K562 (cell line): ENCODE measurements at regions not wholly inside any gene's neighbourhood (a gene's known extent, or its start where the extent isn't known, plus 50 kb on each side); places are given as distances from the start of the nearest gene placed in this dataset.

Experiments used
- ATAC-seq: fragments of 200-7000 bp; cut with Tn5 transposase; 3 replicates; pipeline ENCODE4 v1.9.1; 2020; ENCODE audit warnings: moderate library complexity
- BruUV-seq: library from RNA; stranded (reverse); fragments of 400-500 nt; replicated peaks from 2 replicates; lab custom pipeline; 2021; lab: Mats Ljungman, UMichigan
- CTCF ChIA-PET: fragments of 300-600 bp; formaldehyde crosslinking; extraction: SDS; loops from one replicate; lab custom pipeline; 2021; ENCODE audit warnings: low intra/inter-chr PET ratio; lab: Yijun Ruan, JAX
- POLR2A ChIA-PET: fragments of 300-600, 350-650 bp; sonication (Branson Sonifier 250); formaldehyde crosslinking; extraction: SDS; loops from one replicate; lab custom pipeline; 2021; ENCODE audit warnings: antibody characterized with exemption, inconsistent platforms; lab: Yijun Ruan, JAX
- DNase-seq, 4 experiments: peaks; one replicate each; pipeline versions ENCODE4 v3.0.0 to v3.0.0-alpha.2; 2011 to 2018; ENCODE audit warnings: low spot score in 3 of 4, mixed read lengths in 3 of 4; ENCODE audit errors: extremely low read depth in 1 of 4
- FAIRE-seq: peaks from 2 replicates; lab custom pipeline; 2011; peaks lifted over from hg19 to GRCh38; lab: Jason Lieb, UNC
- H2AFZ ChIP-seq: 2 replicates; pipeline ENCODE4 v1.6.0; 2011; ENCODE audit warnings: low read depth, low read length, control low read depth, inconsistent platforms
- H3K27ac ChIP-seq: fragments of 200-600 bp; 3 replicates; pipeline ENCODE4 v1.8.0; 2011; ENCODE audit warnings: low read depth, mild to moderate bottlenecking, control low read depth, inconsistent platforms, low read length, moderate library complexity, mixed read lengths; ENCODE audit errors: extremely low read depth
- H3K27me3 ChIP-seq, 2 experiments: fragments of 300-600 bp in 1 of 2; 2 replicates in 1 of 2; 3 replicates in 1 of 2; pipeline versions ENCODE4 v1.6.0 to v1.8.0; 2011; ENCODE audit warnings: inconsistent platforms in 2 of 2, low read length in 2 of 2, mild to moderate bottlenecking in 1 of 2, mixed read lengths in 1 of 2, moderate library complexity in 1 of 2; ENCODE audit not compliant: control insufficient read depth in 2 of 2, insufficient read depth in 2 of 2
- H3K36me3 ChIP-seq: fragments of 300-600 bp; 3 replicates; pipeline ENCODE4 v1.8.0; 2011; ENCODE audit warnings: mild to moderate bottlenecking, low read length, inconsistent platforms; ENCODE audit not compliant: control insufficient read depth, insufficient read depth
- H3K4me1 ChIP-seq, 2 experiments: fragments of 200-600 bp in 1 of 2; replicated peaks in 1 of 2; 2 replicates in 1 of 2; 3 replicates in 1 of 2; pipeline versions ENCODE4 v1.5.1 to v1.8.0; 2011; ENCODE audit warnings: inconsistent platforms in 2 of 2, low read length in 2 of 2, mild to moderate bottlenecking in 1 of 2, mixed read lengths in 1 of 2, moderate library complexity in 1 of 2; ENCODE audit not compliant: control insufficient read depth in 2 of 2, insufficient read depth in 2 of 2
- H3K4me2 ChIP-seq: 2 replicates; pipeline ENCODE4 v1.6.1; 2011; ENCODE audit warnings: low read length, control low read depth, inconsistent platforms, mixed read lengths; ENCODE audit not compliant: insufficient read depth
- H3K4me3 ChIP-seq: fragments of 200-600 bp; sonication (generic), shearing (Covaris generic); 2 replicates; pipeline ENCODE4 v1.5.1; 2016; ENCODE audit warnings: control low read depth, inconsistent platforms
- H3K79me2 ChIP-seq: fragments of 200-600 bp; 3 replicates; pipeline ENCODE4 v1.8.0; 2011; ENCODE audit warnings: low read length, inconsistent platforms; ENCODE audit not compliant: control insufficient read depth, insufficient read depth
- H3K9ac ChIP-seq, 2 experiments: 2 replicates each; pipeline versions ENCODE4 v1.6.0 to v1.6.1; 2011; ENCODE audit warnings: low read depth in 2 of 2, low read length in 2 of 2, control low read depth in 1 of 2, inconsistent platforms in 1 of 2, mild to moderate bottlenecking in 1 of 2, mixed read lengths in 1 of 2; ENCODE audit not compliant: insufficient read depth in 1 of 2
- H3K9me1 ChIP-seq: one replicate; pipeline ENCODE4 v1.6.0; 2011; ENCODE audit warnings: inconsistent platforms, mild to moderate bottlenecking, low read length, moderate library complexity; ENCODE audit not compliant: control insufficient read depth, insufficient read depth
- H3K9me3 ChIP-seq: replicated peaks from 2 replicates; pipeline ENCODE4 v1.5.1; 2011; ENCODE audit warnings: low read depth, low read length, inconsistent platforms; ENCODE audit not compliant: control insufficient read depth, insufficient read depth
- H4K20me1 ChIP-seq: replicated peaks from 2 replicates; pipeline ENCODE4 v1.6.1; 2011; ENCODE audit warnings: low read length, inconsistent platforms, mixed read lengths; ENCODE audit not compliant: control insufficient read depth, insufficient read depth
- ID3 ChIP-seq, 2 experiments: fragments of 250-450 bp in 1 of 2; fragments of 450-650 bp in 1 of 2; sonication (Bioruptor Pico) in 1 of 2; IDR thresholded peaks; 2 replicates each; pipeline versions ENCODE4 v1.6.1 to v1.8.0; 2016 to 2021; ENCODE audit warnings: mild to moderate bottlenecking in 2 of 2, moderate library complexity in 2 of 2, missing compliant biosample characterization in 1 of 2, missing genetic modification characterization in 1 of 2
- LEF1 ChIP-seq: fragments of 450-650 bp; IDR thresholded peaks from 2 replicates; pipeline ENCODE4 v1.6.1; 2016; ENCODE audit warnings: mild to moderate bottlenecking
- MAFK ChIP-seq: IDR thresholded peaks from 2 replicates; pipeline ENCODE4 v1.6.1; 2011; ENCODE audit warnings: low read length, improper control_type of control experiment
- TRIM24 ChIP-seq, 2 experiments: fragments of 450-650 bp; IDR thresholded peaks; 2 replicates each; pipeline ENCODE4 v1.6.1; 2016
- ZNF174 ChIP-seq: fragments of 250-450 bp; sonication (Bioruptor Pico); IDR thresholded peaks from 2 replicates; pipeline ENCODE4 v1.4.0; 2020; ENCODE audit warnings: mild to moderate bottlenecking
- ZNF23 ChIP-seq: fragments of 250-450 bp; sonication (Bioruptor Pico); IDR thresholded peaks from 2 replicates; pipeline ENCODE4 v1.4.0; 2020; ENCODE audit warnings: mild to moderate bottlenecking
- WGBS: fragments of 100-300 bp; shearing (Covaris generic); methylation state at CpG from one replicate; pipeline ENCODE4 v1.1.6; 2016; ENCODE audit warnings: low coverage, mixed read lengths; ENCODE audit not compliant: insufficient coverage; ENCODE audit errors: missing lambda C conversion rate; 5-methylcytosine and 5-hydroxymethylcytosine counted together
- in situ Hi-C: fragments of 300-500 bp; cut with MboI; formaldehyde crosslinking; loops from 4 replicates; pipeline ENCODE4 v1.15.0; 2018; ENCODE audit warnings: inconsistent platforms, mixed read lengths
- intact Hi-C: fragments of 100-400 bp; cut with micrococcal nuclease; formaldehyde crosslinking; loops from 2 replicates; pipeline ENCODE4 v1.14.2; 2022

DNA sequence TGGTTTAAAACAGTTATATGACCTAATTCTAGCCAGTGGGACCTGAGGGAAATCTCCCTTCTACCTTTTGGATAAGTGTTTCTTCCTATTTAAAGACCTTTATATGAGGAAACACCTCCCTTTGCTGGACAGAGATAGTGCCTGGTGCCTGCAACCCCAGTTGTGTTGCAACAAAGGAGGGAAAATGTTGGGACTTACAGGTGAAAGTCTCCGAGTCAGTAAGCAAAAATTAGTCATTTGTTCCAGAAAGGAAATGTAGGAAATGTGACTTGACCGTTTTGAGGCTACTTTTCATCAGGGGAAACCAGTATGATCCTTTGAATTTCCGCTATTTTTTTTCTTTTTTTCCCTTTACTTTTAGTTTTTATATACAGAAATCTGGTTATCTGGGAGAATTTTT is 165.5 kb downstream of the DKK1 start (continued):
- TF ChIP-seq ZNF23 (CRISPR knock-in tag) (no peak), ID3 (CRISPR knock-in tag; IDR thresholded peaks at IDR 0.05) (no peak), ID3 (tag; IDR thresholded peaks at IDR 0.05) (no peak), ZNF174 (CRISPR knock-in tag) (no peak), TRIM24 (IDR thresholded peaks at IDR 0.05) (no peak), MAFK (no peak)

DNA sequence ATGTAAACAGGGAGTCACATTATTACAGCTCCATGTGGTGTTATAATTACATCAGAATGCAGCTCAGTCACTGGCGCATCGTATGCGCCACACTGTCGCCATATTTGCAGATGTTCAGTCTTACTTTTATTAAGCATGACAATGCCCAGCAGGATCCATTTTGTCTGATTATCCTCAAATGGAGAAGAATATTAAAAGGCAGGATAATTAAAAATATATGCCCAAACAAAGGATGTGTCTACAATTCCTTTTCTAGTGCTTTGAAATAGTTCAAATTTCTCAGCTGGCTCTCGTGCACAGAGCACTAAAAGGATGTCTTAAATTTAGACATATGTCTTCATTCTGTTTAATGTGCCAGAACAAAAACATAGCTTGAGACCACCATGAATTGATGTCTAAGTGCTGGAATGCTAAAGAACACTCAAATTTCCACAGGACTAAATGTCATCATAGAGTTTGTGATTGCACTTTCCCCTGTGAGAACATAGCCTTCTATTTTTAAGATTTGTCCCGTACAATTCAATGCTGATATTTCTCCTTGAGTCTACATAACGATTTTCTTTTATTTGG is 168.0 kb downstream of the DKK1 start:
- Histone ChIP-seq H3K4me3 (no peak overlapping the region), H3K79me2 (no peaks in the 10 kb centered on the region), H3K9me3 (no peaks in the 10 kb centered on the region), H3K36me3 (no peaks in the 10 kb centered on the region), H3K4me1 (no peaks in the 10 kb centered on the region), H3K9ac (no peak overlapping the region), H3K27ac (no peak overlapping the region), H3K9me1 (no peaks in the 10 kb centered on the region), H3K4me2 (no peak overlapping the region), H2AFZ (no peak overlapping the region), H4K20me1 (no peaks in the 10 kb centered on the region), H3K27me3 (no peaks in the 10 kb centered on the region)
- no TSS peak for BruUV-seq
- TF ChIP-seq LEF1 = no peak
- POLR2A ChIA-PET = no interaction called here
- in situ Hi-C loops = no loop called here
- no peak for ATAC-seq
- DNase-seq = no peak
- FAIRE-seq = no peak
- intact Hi-C loops = no loop called here
- CTCF ChIA-PET = no interaction called here
- 5% methylated on average over 7 of the region's 7 CpGs for WGBS
